Uterus (tissue), 3 donors: ENCODE measurements at regions not wholly inside any gene's neighbourhood (a gene's known extent, or its start where the extent isn't known, plus 50 kb on each side); places are given as distances from the start of the nearest gene placed in this dataset.

ENCODE experiments used
- DNase-seq, 2 donors: peaks; one replicate each; pipeline ENCODE4 v3.0.0-alpha.2; 2019 to 2020
- H3K27ac ChIP-seq, 2 donors: fragments of 200-600 bp; sonication (generic); 1 replicate in 1 of 2; 2 replicates in 1 of 2; pipeline ENCODE4 v1.5.1; 2016 to 2018
- H3K27me3 ChIP-seq, 2 donors: fragments of 200-600 bp; sonication (generic); one replicate each; pipeline ENCODE4 v1.5.1; 2018 to 2019; ENCODE audit warnings: control low read depth in 1 of 2
- H3K36me3 ChIP-seq, 2 donors: fragments of 200-600 bp; sonication (generic); one replicate each; pipeline ENCODE4 v1.5.1; 2019; ENCODE audit warnings: control low read depth in 1 of 2
- H3K4me1 ChIP-seq, 2 donors: fragments of 200-600 bp; sonication (generic); one replicate each; pipeline ENCODE4 v1.5.1; 2018 to 2019; ENCODE audit warnings: control low read depth in 1 of 2
- H3K4me3 ChIP-seq, 2 donors: fragments of 200-600 bp; sonication (generic); 1 replicate in 1 of 2; 2 replicates in 1 of 2; pipeline ENCODE4 v1.5.1; 2018 to 2019; ENCODE audit warnings: mild to moderate bottlenecking in 1 of 2
- H3K9me3 ChIP-seq, 2 donors: fragments of 200-600 bp; sonication (generic); one replicate each; pipeline ENCODE4 v1.5.1; 2019; ENCODE audit warnings: control low read depth in 1 of 2
- CTCF ChIP-seq, 4 experiments: fragments of 200-600 bp in 2 of 4; fragments of 450-650 bp in 2 of 4; sonication (generic) in 2 of 4; IDR thresholded peaks; one replicate each; pipeline ENCODE4 v1.5.1; 2016 to 2019; ENCODE audit warnings: antibody characterized with exemption in 4 of 4, mild to moderate bottlenecking in 2 of 4, moderate library complexity in 1 of 4
- POLR2A ChIP-seq, 2 donors: fragments of 450-650 bp; IDR thresholded peaks; one replicate each; pipeline ENCODE4 v1.6.1; 2016; ENCODE audit warnings: antibody characterized with exemption in 2 of 2, mild to moderate bottlenecking in 1 of 2, moderate library complexity in 1 of 2
- intact Hi-C: fragments of 100-400 bp; cut with DNase I; formaldehyde crosslinking; loops from one replicate; pipeline ENCODE4 v1.15.1; 2023; ENCODE audit warnings: low total_unique reads
- donor health status: DM: yes; HTN: yes; CAD: no.

GRCh38 chr4:127238956-127239475, 393.7 kb upstream of the INTU start:
- no peaks in the 10 kb centered on the region for H3K36me3 ChIP-seq
- no peak overlapping the region for H3K4me3 ChIP-seq
- H3K9me3 ChIP-seq: no peaks in the 10 kb centered on the region
- H3K27me3 ChIP-seq: no peaks in the 10 kb centered on the region
- no peaks in the 10 kb centered on the region for H3K4me1 ChIP-seq
- intact Hi-C loops: no loop called here
- TF ChIP-seq CTCF (IDR thresholded peaks at IDR 0.05): no peak
- no peak for TF ChIP-seq POLR2A (IDR thresholded peaks at IDR 0.05)
- H3K27ac ChIP-seq: no peak overlapping the region
- no peak for DNase-seq

GRCh38 chr4:127239902-127240763, 392.6 kb upstream of the INTU start:
- no peaks in the 10 kb centered on the region for H3K27me3 ChIP-seq
- no peak for DNase-seq
- intact Hi-C loops: no loop called here
- H3K9me3 ChIP-seq: no peaks in the 10 kb centered on the region
- no peak overlapping the region for H3K27ac ChIP-seq
- TF ChIP-seq CTCF (IDR thresholded peaks at IDR 0.05) (no peak), POLR2A (IDR thresholded peaks at IDR 0.05) (no peak)
- H3K4me3 ChIP-seq: no peak overlapping the region
- no peaks in the 10 kb centered on the region for H3K4me1 ChIP-seq
- no peaks in the 10 kb centered on the region for H3K36me3 ChIP-seq

- TF ChIP-seq POLR2A (IDR thresholded peaks at IDR 0.05) (no peak), CTCF (IDR thresholded peaks at IDR 0.05) (no peak)
- Histone ChIP-seq H3K9me3 (no peaks in the 10 kb centered on the region), H3K27ac (no peak overlapping the region), H3K36me3 (no peaks in the 10 kb centered on the region), H3K4me1 (no peaks in the 10 kb centered on the region), H3K4me3 (no peak overlapping the region), H3K27me3 (no peaks in the 10 kb centered on the region)
- intact Hi-C loops: no loop called here
- no peak for DNase-seq
Measured at GRCh38 chr4:127240764-127241105, 392.0 kb upstream of the INTU start.

- no peak for TF ChIP-seq CTCF (IDR thresholded peaks at IDR 0.05)
- TF ChIP-seq POLR2A (IDR thresholded peaks at IDR 0.05): no peak
- Histone ChIP-seq H3K27ac (no peak overlapping the region), H3K27me3 (no peaks in the 10 kb centered on the region), H3K36me3 (no peaks in the 10 kb centered on the region), H3K4me3 (no peak overlapping the region), H3K9me3 (no peaks in the 10 kb centered on the region), H3K4me1 (no peaks in the 10 kb centered on the region)
- intact Hi-C loops: no loop called here
- no peak for DNase-seq
Measured at GRCh38 chr4:127244515-127244914, 388.2 kb upstream of the INTU start.
